ENCODE measurements at regions not wholly inside any gene's neighbourhood (a gene's known extent, or its start where the extent isn't known, plus 50 kb on each side); places are given as distances from the start of the nearest gene placed in this dataset.

DNA sequence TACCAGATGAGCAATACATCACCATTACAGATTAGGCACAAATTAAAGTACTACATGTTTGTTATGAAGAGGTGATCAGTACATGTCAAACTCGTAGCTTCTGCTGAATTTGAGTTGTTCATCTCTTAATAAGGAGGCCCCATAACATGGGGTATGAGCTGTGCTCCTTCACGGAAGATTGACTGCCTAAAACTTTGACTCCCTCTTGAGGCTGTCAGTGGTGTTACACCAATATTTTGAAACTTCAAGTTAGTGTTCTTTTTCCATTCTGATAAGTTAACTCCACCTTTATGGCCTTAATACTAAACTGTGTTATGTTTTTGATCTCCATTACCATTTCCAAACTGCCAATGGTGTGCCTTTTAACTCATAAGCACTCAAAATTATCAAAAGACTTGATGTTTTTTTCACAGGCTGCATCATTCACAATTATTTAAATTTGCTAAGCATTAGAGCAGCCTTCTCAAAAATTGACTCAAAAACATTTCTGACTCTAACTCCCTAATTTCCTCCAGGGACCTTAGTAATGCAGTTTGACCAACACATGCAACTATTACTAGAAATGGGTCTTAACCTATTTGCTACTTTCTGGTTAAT is 1591.5 kb downstream of the PCDH9 start:
- TF ChIP-seq CEBPB (IDR thresholded peaks at IDR 0.05; ENCODE audit: borderline replicate concordance, low read depth, low read length) (no peak), SMC3 (IDR thresholded peaks at IDR 0.05; ENCODE audit: low read length) (peak; percentile 26; the same call in 1 of the 2 replicates), MXI1 (IDR thresholded peaks at IDR 0.05; ENCODE audit: borderline replicate concordance, low read depth, low read length) (no peak), RNF2 (conservative IDR thresholded peaks at IDR 0.05; ENCODE audit: low read depth) (no peak), SUZ12 (IDR thresholded peaks at IDR 0.05; ENCODE audit: low read depth, low read length) (no peak), ZFP37 (CRISPR knock-in tag; IDR thresholded peaks at IDR 0.05; ENCODE audit: borderline replicate concordance) (no peak), CTCF (CRISPR knock-in tag; IDR thresholded peaks at IDR 0.05) (peak; percentile 66), RFX5 (IDR thresholded peaks at IDR 0.05; ENCODE audit: low read depth, low read length) (no peak), FOXA1 (IDR thresholded peaks at IDR 0.05) (no peak), FOXA1 (CRISPR knock-in tag; IDR thresholded peaks at IDR 0.05) (no peak)
- TF ChIP-seq, protein P1, sequence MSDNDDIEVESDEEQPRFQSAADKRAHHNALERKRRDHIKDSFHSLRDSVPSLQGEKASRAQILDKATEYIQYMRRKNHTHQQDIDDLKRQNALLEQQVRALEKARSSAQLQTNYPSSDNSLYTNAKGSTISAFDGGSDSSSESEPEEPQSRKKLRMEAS (IDR thresholded peaks at IDR 0.05), result no peak
